NCI-H2196 (cell line): ENCODE measurements at regions not wholly inside any gene's neighbourhood (a gene's known extent, or its start where the extent isn't known, plus 50 kb on each side); places are given as distances from the start of the nearest gene placed in this dataset.
"Not testable (repeated sequence)": the region's sequence is repeated elsewhere in the genome, so short reads cannot be mapped to it uniquely, and the experiment has no call there.

ENCODE experiments used
- DNase-seq: peaks from one replicate; lab custom pipeline; 2025; ENCODE audit not compliant: unreplicated experiment; lab: John Stamatoyannopoulos, UW

DNA sequence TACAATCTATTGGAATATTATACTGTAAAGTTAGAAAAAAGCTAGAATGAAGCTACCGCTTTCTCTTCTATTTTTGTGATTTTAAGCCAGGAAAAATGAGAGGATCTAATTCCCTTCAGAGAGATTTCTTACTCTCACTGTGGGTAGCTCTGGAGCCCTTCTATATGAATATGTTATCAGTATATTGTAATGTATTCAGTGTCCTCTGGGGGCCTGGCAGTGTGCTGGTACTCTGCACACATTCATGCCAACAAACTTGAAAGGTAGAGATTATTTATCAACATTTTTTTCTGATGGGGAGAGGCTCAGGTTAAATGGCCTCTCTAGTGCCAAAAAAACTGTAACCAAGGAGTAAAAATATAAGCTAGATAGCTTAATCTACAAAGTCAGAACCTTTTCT is 292.8 kb downstream of the TTC6 start:
- no peak for DNase-seq

GRCh38 chr14:37889087-37889486 is 293.7 kb downstream of the TTC6 start:
- no peak for DNase-seq

GRCh38 chr14:37890095-37890494 is 294.7 kb downstream of the TTC6 start:
- DNase-seq, result no peak

DNA sequence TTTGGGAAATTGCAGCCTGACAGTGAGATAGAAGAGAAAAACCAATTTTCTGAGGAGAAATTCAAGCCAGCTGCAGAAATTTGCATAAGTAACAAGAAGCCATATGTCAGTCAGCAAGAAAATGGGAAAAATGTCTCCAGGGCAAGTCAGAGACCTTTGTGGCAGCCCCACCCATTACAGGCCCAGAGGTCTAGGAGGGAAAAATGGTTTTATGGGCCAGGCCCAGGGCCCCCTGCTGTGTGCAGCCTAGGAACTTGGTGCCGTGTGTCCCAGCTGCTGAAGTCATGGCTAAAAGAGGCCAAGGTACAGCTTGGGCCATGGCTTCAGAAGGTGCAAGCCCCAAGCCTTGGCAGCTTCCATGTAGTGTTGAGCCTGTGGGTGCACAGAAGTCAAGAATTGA is 296.1 kb downstream of the TTC6 start:
- DNase-seq, result not testable (repeated sequence)

GRCh38 chr14:37894463-37894862 is 299.0 kb downstream of the TTC6 start:
- no peak for DNase-seq

DNA sequence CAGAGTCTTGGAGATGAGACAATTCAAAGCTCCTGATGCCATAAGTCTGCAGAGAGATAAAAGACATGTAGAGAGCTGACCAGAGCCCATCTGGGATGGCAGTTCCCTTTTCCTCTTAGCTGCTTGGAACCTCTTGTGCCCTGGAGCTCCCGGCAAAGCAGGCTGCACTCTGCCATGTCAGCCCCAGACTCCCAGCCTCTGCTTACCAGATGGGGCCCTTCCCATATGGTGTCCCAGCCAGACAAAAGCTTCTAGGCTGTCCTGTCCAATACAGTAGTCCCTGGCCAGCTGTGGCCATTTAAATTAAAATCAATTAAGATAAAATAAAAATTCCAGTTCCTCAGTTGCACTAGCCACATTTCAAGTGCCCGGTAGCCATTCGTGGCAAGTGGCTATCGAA is 303.9 kb downstream of the TTC6 start:
- no peak for DNase-seq

DNA sequence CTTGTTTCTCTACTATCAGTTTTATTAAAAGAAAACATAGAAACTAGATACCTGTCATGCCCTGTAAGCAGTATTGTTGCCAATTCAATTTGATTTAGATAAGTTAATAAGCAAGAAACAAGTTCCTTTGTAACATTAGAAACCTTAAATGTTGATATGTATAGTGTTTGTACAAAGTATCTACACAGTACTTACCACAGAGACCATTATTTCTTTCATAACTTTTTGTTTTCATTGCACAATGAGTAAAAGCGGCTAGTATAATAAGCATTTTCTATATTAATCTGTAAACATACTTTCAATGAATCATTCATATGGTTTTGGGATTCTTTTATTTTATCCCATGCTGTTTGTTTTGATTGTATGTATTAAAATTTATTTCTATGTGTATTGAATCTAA is 305.1 kb downstream of the TTC6 start:
- DNase-seq, result no peak

DNA sequence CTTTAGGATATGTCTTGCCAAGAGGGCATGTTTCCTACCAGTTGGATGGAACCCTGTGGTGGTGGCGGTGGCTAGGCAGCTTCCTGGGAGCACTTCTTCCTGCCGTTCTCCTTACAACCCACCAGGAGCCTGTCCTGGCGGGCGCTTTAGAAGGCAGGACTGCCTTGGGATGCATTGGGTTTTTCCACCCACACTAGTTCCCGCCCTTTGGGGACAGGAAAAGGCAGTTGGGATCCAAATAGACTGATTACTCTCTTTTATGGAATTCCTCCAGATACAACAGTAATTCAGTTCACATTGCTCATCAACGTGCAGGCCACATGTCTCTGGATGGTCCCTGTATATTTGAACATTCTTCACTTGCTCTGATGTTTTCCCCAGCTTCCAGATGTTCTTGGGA is 305.7 kb upstream of the SSTR1 start:
- DNase-seq, result no peak

- peak; percentile 59 for DNase-seq
Observed at GRCh38 chr14:37903343-37904191, 304.1 kb upstream of the SSTR1 start.

DNA sequence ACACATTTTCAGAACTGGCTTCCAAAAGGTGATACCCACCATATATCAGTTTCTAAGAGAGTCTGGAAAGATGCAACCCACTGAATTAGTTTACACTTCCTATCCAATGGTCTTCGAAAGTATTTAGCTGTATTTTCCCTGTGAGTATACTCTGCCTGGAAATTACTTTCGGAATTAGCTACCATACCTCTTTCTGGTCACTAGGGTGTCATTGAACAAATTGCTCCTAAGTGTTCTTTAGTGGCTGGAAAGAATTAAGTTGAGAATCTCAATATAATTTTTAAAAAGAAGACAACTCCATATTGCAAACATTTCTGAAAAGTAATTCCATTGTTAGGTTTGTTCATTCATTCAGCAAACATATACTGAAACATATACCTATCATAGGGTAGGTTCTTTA is 283.1 kb upstream of the SSTR1 start:
- DNase-seq, result no peak

DNA sequence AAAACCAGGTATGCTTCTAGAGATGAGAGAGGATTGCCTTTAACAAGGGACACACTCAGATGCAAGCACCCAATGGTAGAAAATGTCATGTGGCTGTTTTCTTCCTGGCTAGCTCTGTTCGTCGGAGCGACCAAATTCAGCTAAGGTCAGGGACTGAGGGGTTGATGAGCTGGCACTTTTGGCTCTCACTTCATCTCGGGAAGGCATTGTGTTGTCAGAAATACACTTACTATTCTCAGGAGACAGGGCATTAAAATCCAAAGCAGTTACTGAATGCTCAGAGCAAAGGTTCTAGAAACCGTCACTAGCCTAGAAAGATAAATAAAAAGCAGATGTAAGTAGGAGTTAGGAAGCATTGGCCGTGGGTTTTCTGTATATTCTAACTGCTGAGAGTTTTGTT is 275.7 kb upstream of the SSTR1 start:
- DNase-seq, result no peak

DNA sequence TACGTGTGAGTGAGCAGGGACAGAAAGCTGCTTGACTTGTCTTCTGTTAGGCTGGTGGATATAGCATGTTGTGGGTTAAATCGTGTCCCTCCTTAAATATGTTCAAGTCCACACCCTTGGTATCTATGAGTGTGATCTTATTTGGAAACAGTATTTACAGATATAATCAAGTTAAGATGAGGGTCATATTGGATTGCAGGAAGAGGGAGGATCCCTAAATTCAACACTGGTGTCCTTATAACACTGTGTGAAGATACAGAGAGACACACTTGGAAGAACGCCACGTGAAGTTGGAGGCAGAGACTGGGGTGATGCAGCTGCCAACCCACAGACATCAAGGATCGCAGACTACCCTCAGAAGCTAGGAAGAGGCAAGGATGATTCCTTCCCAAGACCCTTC is 275.2 kb upstream of the SSTR1 start:
- DNase-seq, result no peak

GRCh38 chr14:37936971-37937370 is 270.7 kb upstream of the SSTR1 start:
- no peak for DNase-seq

DNA sequence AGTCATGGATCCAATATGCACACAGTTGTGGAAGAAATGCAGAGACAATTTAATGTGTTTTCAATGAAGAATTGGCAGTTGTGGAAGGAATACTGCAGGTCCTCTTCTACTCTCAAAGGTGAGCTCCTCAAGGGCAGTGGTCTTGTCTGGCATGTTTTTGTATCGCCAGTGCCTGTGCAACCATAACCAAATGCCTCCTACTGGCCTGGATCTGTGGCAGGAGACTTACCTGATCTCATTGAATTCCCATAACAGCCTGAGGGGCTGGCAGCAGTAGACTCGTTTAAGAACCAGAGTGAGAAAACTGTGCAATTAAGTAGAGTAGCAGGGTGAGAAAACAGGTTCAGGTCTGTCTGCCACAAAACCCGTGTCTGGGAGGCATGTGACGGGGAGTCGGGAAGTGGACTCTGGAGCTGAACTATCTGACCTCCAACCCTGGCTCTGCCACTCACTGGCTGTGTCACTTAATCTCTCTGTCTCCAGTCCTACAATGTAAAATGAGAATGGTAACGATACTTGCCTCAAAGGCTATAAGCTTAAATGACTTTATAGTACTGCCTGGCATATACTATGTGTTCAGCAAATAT is 268.2 kb upstream of the SSTR1 start:
- no peak for DNase-seq

DNA sequence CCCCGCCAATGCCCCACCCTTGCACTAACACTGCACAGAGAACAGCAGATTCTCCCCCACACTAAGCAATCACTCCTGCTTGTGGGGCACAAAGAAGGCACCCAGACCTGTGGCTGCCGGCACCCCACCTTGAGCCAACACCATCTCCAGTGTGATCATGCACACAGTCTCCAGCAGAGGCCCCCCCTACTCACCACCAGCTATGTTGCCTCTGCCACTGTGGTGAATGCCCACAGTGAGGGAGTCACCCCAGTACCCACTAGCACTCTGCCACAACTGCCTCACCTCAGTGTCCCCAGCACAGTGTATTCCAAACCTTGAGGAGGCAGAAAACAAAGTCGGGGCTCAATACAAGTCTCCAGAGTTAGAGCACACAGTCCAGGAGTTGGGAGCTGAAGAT is 261.7 kb upstream of the SSTR1 start:
- DNase-seq, result no peak

DNA sequence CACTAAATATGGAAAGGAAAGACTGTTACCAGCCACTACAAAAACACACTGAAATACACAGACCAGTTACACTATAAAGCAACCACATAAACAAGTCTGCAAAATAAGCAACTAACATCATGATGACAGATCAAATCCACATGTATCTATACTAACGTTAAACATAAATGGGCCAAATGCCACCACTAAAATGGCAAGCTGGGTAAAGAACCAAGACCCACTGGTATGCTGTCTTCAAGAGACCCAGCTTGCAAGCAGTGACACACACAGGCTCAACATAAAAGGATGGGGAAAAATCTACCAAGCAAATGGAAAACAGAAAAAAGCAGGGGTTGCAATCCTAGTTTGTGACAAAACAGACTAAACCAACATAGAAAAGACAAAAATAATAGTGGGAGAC is 260.9 kb upstream of the SSTR1 start:
- no peak for DNase-seq

DNA sequence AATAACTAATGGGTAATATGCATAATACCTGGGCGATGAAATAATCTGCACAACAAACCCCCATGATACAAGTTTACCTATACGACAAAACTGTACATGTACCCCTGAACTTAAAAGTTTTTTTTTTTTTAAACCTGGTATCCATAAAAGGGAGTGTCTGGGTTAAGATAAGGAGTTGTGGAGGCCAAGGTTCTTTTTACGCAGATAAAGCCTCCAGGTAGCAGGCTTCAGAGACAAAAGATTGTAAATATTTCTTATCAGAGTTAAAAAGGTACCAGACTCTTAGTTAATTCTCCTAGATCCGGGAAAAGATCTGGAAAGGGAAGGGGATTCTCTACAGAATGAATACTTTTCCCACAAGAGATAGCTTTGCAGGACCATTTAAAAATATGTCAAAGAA is 259.4 kb upstream of the SSTR1 start:
- no peak for DNase-seq

DNA sequence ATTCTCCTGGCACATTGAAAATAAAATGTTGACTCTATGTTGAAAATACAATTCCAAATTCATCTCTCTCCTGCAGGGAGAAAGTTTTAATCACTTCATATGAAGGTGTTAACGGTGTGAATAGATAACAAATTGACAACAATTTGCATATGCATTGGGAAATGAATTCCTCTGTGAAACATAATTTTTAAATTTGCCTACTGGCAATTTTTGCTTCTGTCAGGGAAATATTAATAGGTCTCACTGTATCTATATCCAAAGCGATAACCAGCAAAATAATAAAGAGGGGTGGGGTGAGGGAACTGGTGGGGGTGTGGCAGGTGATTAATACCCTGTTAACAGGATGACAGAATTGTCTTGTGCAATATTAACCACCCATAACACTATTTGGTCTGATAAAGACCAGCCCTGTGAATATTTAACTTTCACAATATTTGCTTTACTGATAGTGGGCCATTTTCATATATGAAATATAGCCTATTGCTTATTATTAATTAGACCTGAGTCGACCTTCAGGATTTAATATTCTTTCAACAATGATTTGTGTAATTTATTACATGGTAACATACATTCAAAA is 239.0 kb upstream of the SSTR1 start:
- DNase-seq, result no peak

DNA sequence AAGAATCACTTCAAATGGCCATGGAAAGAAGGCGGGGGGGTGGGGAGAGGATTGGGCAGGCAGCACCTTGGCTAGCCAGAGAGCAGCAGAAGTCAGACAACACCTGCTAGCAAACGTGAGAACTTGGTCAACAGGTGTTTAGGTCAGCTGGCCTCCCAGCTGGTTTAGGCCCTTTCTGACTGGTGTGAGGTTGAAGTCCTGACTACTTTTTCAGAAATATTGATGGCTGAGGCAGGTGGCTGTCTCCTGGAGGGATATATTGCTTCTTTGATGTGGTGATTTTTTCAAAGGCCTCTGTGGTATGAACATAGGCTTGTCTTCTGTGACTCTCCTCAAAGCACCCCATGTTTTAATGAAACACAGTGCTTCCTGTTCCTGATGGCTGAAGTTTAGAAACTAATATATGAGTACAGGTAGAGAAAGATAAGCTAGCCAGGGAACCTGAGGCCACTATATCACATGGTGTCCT is 238.2 kb upstream of the SSTR1 start:
- DNase-seq, result no peak

DNA sequence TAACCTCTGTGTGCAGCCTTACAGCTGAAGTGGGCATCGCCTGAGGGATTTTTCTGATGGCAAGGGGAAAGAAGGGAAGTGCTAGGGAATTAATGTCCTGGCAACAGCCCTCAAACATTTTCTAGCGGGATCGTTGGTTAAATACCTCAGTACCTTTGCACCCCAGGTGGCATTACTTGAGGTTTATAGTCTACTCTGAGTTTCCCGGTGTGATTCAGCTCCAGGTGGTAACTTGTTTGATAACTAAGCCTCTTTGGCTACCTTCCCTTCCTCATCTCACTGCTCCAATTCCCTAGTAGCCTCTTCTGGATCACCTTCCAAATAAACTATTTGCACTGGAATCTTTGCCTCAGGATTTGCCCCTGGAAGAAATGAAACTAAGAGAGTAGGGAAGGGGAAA is 237.0 kb upstream of the SSTR1 start:
- no peak for DNase-seq

- no peak for DNase-seq
Observed at GRCh38 chr14:37972941-37973887, 234.5 kb upstream of the SSTR1 start.
